CD4-positive, alpha-beta T cell (primary cell): ENCODE measurements at regions not wholly inside any gene's neighbourhood (a gene's known extent, or its start where the extent isn't known, plus 50 kb on each side); places are given as distances from the start of the nearest gene placed in this dataset.

Experiments
- ATAC-seq: fragments of 200-7000 bp; cut with Tn5 transposase; one replicate; pipeline ENCODE4 v1.10.0; 2022; ENCODE audit warnings: mild to moderate bottlenecking; ENCODE audit not compliant: poor library complexity
- CTCF ChIA-PET: fragments of 350-600 bp; sonication (Branson Sonifier 250); formaldehyde crosslinking; loops from one replicate; lab custom pipeline; 2021; ENCODE audit warnings: antibody characterized with exemption, inconsistent platforms; lab: Charles Lee
- POLR2A ChIA-PET: fragments of 350-600 bp; sonication (Branson Sonifier 250); formaldehyde crosslinking; loops from one replicate; lab custom pipeline; 2021; ENCODE audit warnings: antibody characterized with exemption, inconsistent platforms; lab: Charles Lee
- DNase-seq, 14 experiments: peaks; one replicate each; pipeline ENCODE4 v3.0.0-alpha.2; 2013 to 2020; ENCODE audit warnings: mixed read lengths in 2 of 14
- H3K27ac ChIP-seq, 2 donors: one replicate each; pipeline versions ENCODE4 v1.5.1 to v1.7.0; 2013; ENCODE audit warnings: low read length in 2 of 2, low read depth in 1 of 2, mild to moderate bottlenecking in 1 of 2
- H3K27me3 ChIP-seq, 2 experiments: 1 replicate in 1 of 2; 2 replicates in 1 of 2; pipeline versions ENCODE4 v1.6.1 to v1.7.0; 2013; ENCODE audit warnings: low read length in 2 of 2, control low read depth in 1 of 2, mild to moderate bottlenecking in 1 of 2, moderate library complexity in 1 of 2; ENCODE audit not compliant: insufficient read depth in 2 of 2, control insufficient read depth in 1 of 2
- H3K36me3 ChIP-seq: one replicate; pipeline ENCODE4 v1.6.1; 2013; ENCODE audit warnings: low read length, control low read depth; ENCODE audit not compliant: insufficient read depth
- H3K4me1 ChIP-seq: one replicate; pipeline ENCODE4 v1.6.1; 2013; ENCODE audit warnings: low read length, control low read depth; ENCODE audit not compliant: insufficient read depth
- H3K4me3 ChIP-seq: one replicate; pipeline ENCODE4 v1.5.1; 2013; ENCODE audit warnings: mild to moderate bottlenecking, low read length, moderate library complexity
- H3K9me3 ChIP-seq, 2 experiments: 1 replicate in 1 of 2; 2 replicates in 1 of 2; pipeline versions ENCODE4 v1.6.1 to v1.7.0; 2013; ENCODE audit warnings: low read length in 2 of 2, mild to moderate bottlenecking in 2 of 2, control low read depth in 1 of 2, moderate library complexity in 1 of 2; ENCODE audit not compliant: control insufficient read depth in 1 of 2, insufficient read depth in 1 of 2
- H3K27ac Mint-ChIP-seq: one replicate; pipeline ENCODE4 v1.8.0; 2020; ENCODE audit warnings: mixed read lengths
- H3K27me3 Mint-ChIP-seq: one replicate; pipeline ENCODE4 v1.8.0; 2021; ENCODE audit warnings: mixed read lengths
- H3K36me3 Mint-ChIP-seq: one replicate; pipeline ENCODE4 v1.8.0; 2021; ENCODE audit warnings: low read depth, mixed read lengths
- H3K4me1 Mint-ChIP-seq: one replicate; pipeline ENCODE4 v1.8.0; 2021; ENCODE audit warnings: low read depth, mixed read lengths
- H3K4me3 Mint-ChIP-seq: one replicate; pipeline ENCODE4 v1.8.0; 2020; ENCODE audit warnings: mild to moderate bottlenecking, mixed read lengths
- H3K9me3 Mint-ChIP-seq: one replicate; pipeline ENCODE4 v1.8.0; 2020; ENCODE audit warnings: mixed read lengths
- CTCF ChIP-seq: fragments of 200-600 bp; IDR thresholded peaks from one replicate; pipeline ENCODE4 v1.8.0; 2022; ENCODE audit warnings: antibody characterized with exemption, mild to moderate bottlenecking
- intact Hi-C, 2 experiments: fragments of 100-400 bp; cut with DNase I in 1 of 2; cut with micrococcal nuclease in 1 of 2; formaldehyde crosslinking; loops; one replicate each; pipeline versions ENCODE4 v1.15.1 to v1.9.0; 2023 to 2025; cut with DNase I, micrococcal nuclease

- Mint-ChIP-seq H3K4me3 (no peak overlapping the region), H3K36me3 (no peaks in the 10 kb centered on the region), H3K4me1 (no peaks in the 10 kb centered on the region), H3K27ac (no peak overlapping the region), H3K9me3 (peaks cover 8% of the 10 kb centered on the region), H3K27me3 (no peaks in the 10 kb centered on the region)
- Histone ChIP-seq H3K9me3 (peaks cover 3 to 19% of the 10 kb centered on the region in 2 experiments), H3K4me3 (no peak overlapping the region), H3K27ac (no peak overlapping the region), H3K4me1 (no peaks in the 10 kb centered on the region), H3K36me3 (no peaks in the 10 kb centered on the region), H3K27me3 (no peaks in the 10 kb centered on the region)
- ChIA-PET POLR2A (no interaction called here), CTCF (no interaction called here)
- intact Hi-C loops: no loop called here
- TF ChIP-seq CTCF: no peak
- DNase-seq (no peak), ATAC-seq (no peak)
These were observed 1060.6 kb upstream of the AUTS2 start for GRCh38 chr7:68537774-68538071.

GRCh38 chr7:68542831-68543230, 1055.4 kb upstream of the AUTS2 start:
- H3K36me3 ChIP-seq: no peaks in the 10 kb centered on the region
- Mint-ChIP-seq H3K9me3 (peaks cover 9% of the 10 kb centered on the region), H3K4me1 (no peaks in the 10 kb centered on the region), H3K27me3 (no peaks in the 10 kb centered on the region), H3K27ac (no peak overlapping the region), H3K36me3 (no peaks in the 10 kb centered on the region), H3K4me3 (no peak overlapping the region)
- H3K4me1 ChIP-seq: no peaks in the 10 kb centered on the region
- DNase-seq (no peak), ATAC-seq (no peak)
- ChIA-PET POLR2A (no interaction called here), CTCF (no interaction called here)
- intact Hi-C loops: no loop called here
- peaks cover 3 to 16% of the 10 kb centered on the region in 2 experiments for H3K9me3 ChIP-seq
- no peak for TF ChIP-seq CTCF
- no peak overlapping the region for H3K27ac ChIP-seq
- H3K4me3 ChIP-seq: no peak overlapping the region
- no peaks in the 10 kb centered on the region for H3K27me3 ChIP-seq

GRCh38 chr7:68544851-68545250, 1053.4 kb upstream of the AUTS2 start:
- no peaks in the 10 kb centered on the region for H3K27me3 ChIP-seq
- H3K4me1 ChIP-seq: no peaks in the 10 kb centered on the region
- H3K9me3 Mint-ChIP-seq: peaks cover 15% of the 10 kb centered on the region
- peaks cover 3 to 4% of the 10 kb centered on the region in 2 experiments for H3K9me3 ChIP-seq
- H3K36me3 ChIP-seq: no peaks in the 10 kb centered on the region
- CTCF ChIA-PET: no interaction called here
- H3K27ac Mint-ChIP-seq: no peak overlapping the region
- TF ChIP-seq CTCF: no peak
- no peaks in the 10 kb centered on the region for H3K4me1 Mint-ChIP-seq
- POLR2A ChIA-PET: no interaction called here
- DNase-seq: no peak
- H3K27ac ChIP-seq: no peak overlapping the region
- no peak overlapping the region for H3K4me3 ChIP-seq
- H3K27me3 Mint-ChIP-seq: no peaks in the 10 kb centered on the region
- H3K36me3 Mint-ChIP-seq: no peaks in the 10 kb centered on the region
- intact Hi-C loops: no loop called here
- ATAC-seq: no peak
- H3K4me3 Mint-ChIP-seq: no peak overlapping the region
